Right lobe of liver (tissue), 4 donors: ENCODE measurements at regions not wholly inside any gene's neighbourhood (a gene's known extent, or its start where the extent isn't known, plus 50 kb on each side); places are given as distances from the start of the nearest gene placed in this dataset.

ENCODE experiments used
- CTCF ChIP-seq, 4 donors: fragments of 200-600 bp in 3 of 4; fragments of 450-650 bp in 1 of 4; IDR thresholded peaks; one replicate each; pipeline versions ENCODE4 v1.5.1 to v1.8.0; 2016 to 2022; ENCODE audit warnings: antibody characterized with exemption in 4 of 4, mild to moderate bottlenecking in 2 of 4
- POLR2A ChIP-seq: fragments of 450-650 bp; IDR thresholded peaks from one replicate; pipeline ENCODE4 v1.6.1; 2017; ENCODE audit warnings: antibody characterized with exemption, mild to moderate bottlenecking
- donor health status: DM: no; HTN: no; CAD: no.
- donor health status: DM: no; HTN: no; CAD: no.
- donor health status: DM: no; HTN: yes; CAD: no.

GRCh38 chr5:87570366-87570765 is 157.6 kb upstream of the CCNH start:
- no peak for TF ChIP-seq POLR2A
- no peak for TF ChIP-seq CTCF (IDR thresholded peaks at IDR 0.05)
